ENCODE measurements at regions not wholly inside any gene's neighbourhood (a gene's known extent, or its start where the extent isn't known, plus 50 kb on each side); places are given as distances from the start of the nearest gene placed in this dataset.

DNA sequence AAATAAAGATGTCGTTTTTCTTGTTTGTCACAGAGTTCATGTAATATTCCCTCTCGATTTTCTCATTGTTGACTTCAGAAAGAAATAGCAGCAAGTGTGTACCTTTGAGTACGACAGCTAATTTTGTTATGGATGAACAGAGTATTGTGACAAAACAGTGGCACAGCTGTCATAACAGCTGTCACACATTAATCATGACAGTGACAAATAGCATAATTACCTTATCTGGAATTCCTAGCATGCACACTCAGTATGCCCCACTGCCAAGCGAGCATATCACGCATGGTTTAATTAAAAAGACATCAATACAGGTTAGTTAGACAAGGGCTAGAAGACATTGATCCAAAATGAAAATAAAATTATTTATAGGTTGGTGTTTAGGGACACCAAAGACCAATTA, 375.1 kb downstream of the SPATA31D1 start:
- no peak overlapping the region for H3K27ac ChIP-seq (ENCODE audit: poor library complexity, severe bottlenecking)
- H3K9me3 ChIP-seq (ENCODE audit: severe bottlenecking): no peaks in the 10 kb centered on the region
- H3K36me3 ChIP-seq (ENCODE audit: low read depth): no peaks in the 10 kb centered on the region
- DNase-seq (ENCODE audit: low spot score) (no peak), ATAC-seq (ENCODE audit: low read depth) (no peak)
- no peaks in the 10 kb centered on the region for H3K4me1 ChIP-seq (ENCODE audit: insufficient read depth, poor library complexity, severe bottlenecking)
- no peak overlapping the region for H3K4me3 ChIP-seq (ENCODE audit: severe bottlenecking)
- TF ChIP-seq, protein P1, sequence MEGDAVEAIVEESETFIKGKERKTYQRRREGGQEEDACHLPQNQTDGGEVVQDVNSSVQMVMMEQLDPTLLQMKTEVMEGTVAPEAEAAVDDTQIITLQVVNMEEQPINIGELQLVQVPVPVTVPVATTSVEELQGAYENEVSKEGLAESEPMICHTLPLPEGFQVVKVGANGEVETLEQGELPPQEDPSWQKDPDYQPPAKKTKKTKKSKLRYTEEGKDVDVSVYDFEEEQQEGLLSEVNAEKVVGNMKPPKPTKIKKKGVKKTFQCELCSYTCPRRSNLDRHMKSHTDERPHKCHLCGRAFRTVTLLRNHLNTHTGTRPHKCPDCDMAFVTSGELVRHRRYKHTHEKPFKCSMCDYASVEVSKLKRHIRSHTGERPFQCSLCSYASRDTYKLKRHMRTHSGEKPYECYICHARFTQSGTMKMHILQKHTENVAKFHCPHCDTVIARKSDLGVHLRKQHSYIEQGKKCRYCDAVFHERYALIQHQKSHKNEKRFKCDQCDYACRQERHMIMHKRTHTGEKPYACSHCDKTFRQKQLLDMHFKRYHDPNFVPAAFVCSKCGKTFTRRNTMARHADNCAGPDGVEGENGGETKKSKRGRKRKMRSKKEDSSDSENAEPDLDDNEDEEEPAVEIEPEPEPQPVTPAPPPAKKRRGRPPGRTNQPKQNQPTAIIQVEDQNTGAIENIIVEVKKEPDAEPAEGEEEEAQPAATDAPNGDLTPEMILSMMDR (IDR thresholded peaks at IDR 0.05; ENCODE audit: poor library complexity, severe bottlenecking): no peak
- H3K27me3 ChIP-seq (ENCODE audit: insufficient read depth, poor library complexity, severe bottlenecking): no peaks in the 10 kb centered on the region

DNA sequence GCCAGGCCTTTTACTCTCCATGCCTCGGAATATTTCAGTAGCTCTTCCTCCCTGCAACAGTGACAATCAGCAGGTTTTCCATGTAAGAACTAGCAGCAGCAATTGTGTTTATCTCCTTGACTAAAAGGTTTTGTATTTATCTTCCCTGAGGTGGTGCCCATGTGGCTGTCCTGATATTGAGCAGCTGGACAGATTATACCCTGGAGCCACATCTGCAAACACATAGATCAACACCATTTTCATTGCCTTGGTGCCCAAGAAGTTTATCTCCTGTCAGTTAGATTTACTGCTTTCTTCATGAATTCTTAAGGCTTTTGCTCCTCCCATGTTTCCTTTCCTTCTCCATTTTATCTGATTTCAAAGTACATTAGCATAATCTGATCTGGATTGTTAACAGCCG, 378.4 kb downstream of the SPATA31D1 start:
- TF ChIP-seq, protein P1 (IDR thresholded peaks at IDR 0.05; ENCODE audit: poor library complexity, severe bottlenecking): no peak
- H3K27ac ChIP-seq (ENCODE audit: poor library complexity, severe bottlenecking): no peak overlapping the region

DNA sequence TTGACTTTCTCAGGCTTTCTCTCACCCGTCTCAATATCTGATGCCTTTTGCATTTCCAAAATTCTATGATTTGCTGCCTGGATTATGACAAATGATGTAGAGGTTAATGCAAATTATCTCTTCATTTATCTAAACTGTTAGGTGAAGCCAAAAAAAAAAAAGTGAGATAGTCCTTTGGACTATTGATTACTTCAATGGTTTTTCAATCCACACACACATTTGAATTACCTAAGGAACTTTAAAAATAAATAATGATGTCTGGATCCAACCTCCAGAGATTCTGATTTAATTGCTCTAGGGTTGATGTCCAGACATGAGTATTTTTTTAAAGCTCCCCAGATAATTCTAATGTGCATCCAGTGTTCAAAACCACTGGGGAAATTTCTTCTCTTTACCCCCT, 379.4 kb downstream of the SPATA31D1 start:
- H3K4me3 ChIP-seq (ENCODE audit: severe bottlenecking): no peak overlapping the region
- H3K27me3 ChIP-seq (ENCODE audit: insufficient read depth, poor library complexity, severe bottlenecking): no peaks in the 10 kb centered on the region
- H3K36me3 ChIP-seq (ENCODE audit: low read depth): no peaks in the 10 kb centered on the region
- TF ChIP-seq, protein P1 (IDR thresholded peaks at IDR 0.05; ENCODE audit: poor library complexity, severe bottlenecking): no peak
- DNase-seq (ENCODE audit: low spot score): no peak
- H3K4me1 ChIP-seq (ENCODE audit: insufficient read depth, poor library complexity, severe bottlenecking): no peaks in the 10 kb centered on the region
- H3K9me3 ChIP-seq (ENCODE audit: severe bottlenecking): no peaks in the 10 kb centered on the region
- ATAC-seq (ENCODE audit: low read depth): no peak
- no peak overlapping the region for H3K27ac ChIP-seq (ENCODE audit: poor library complexity, severe bottlenecking)

More for the DNA sequence above, 378.4 kb downstream of the SPATA31D1 start:
- no peak for ATAC-seq (ENCODE audit: low read depth)
- Histone ChIP-seq H3K9me3 (ENCODE audit: severe bottlenecking) (no peaks in the 10 kb centered on the region), H3K36me3 (ENCODE audit: low read depth) (no peaks in the 10 kb centered on the region), H3K27me3 (ENCODE audit: insufficient read depth, poor library complexity, severe bottlenecking) (no peaks in the 10 kb centered on the region), H3K4me3 (ENCODE audit: severe bottlenecking) (no peak overlapping the region), H3K4me1 (ENCODE audit: insufficient read depth, poor library complexity, severe bottlenecking) (no peaks in the 10 kb centered on the region)
- DNase-seq (ENCODE audit: low spot score): no peak

DNA sequence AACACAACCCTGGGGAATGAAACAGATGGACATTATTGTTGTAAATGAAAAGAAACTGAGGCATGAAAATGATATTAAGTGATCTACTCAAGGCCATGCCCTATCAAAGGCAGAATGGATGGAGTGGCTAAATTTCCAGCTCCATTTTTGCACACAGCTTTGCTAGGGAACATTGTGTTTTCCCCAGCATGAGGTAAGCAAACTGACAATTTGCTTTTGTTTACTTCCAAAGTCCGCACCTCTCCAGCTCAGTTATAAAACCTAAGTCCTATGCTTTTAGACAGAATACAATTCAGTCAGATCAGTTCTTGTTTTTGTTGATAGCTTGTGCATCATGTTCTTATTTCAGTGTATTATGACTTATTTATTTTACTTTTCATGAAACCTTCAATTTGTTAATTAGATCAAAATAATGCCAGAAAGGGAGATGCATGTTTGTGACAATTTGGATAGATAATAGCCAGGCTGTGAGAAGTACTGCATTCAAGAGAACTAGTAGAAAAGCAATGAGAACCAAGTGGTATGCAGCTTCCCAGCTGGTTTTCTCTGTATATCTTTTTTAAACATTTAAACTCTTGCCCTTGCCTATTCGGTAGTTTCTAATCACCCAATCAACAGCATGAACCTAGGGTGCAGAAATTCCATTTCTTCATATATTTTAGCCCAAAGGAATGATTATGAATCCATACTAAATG, 380.8 kb downstream of the SPATA31D1 start:
- Histone ChIP-seq H3K27me3 (ENCODE audit: insufficient read depth, poor library complexity, severe bottlenecking) (no peaks in the 10 kb centered on the region), H3K4me1 (ENCODE audit: insufficient read depth, poor library complexity, severe bottlenecking) (no peaks in the 10 kb centered on the region), H3K27ac (ENCODE audit: poor library complexity, severe bottlenecking) (no peak overlapping the region), H3K4me3 (ENCODE audit: severe bottlenecking) (no peak overlapping the region), H3K9me3 (ENCODE audit: severe bottlenecking) (no peaks in the 10 kb centered on the region), H3K36me3 (ENCODE audit: low read depth) (no peaks in the 10 kb centered on the region)
- ATAC-seq (ENCODE audit: low read depth) (no peak), DNase-seq (ENCODE audit: low spot score) (no peak)
- TF ChIP-seq, protein P1 (IDR thresholded peaks at IDR 0.05; ENCODE audit: poor library complexity, severe bottlenecking): no peak

DNA sequence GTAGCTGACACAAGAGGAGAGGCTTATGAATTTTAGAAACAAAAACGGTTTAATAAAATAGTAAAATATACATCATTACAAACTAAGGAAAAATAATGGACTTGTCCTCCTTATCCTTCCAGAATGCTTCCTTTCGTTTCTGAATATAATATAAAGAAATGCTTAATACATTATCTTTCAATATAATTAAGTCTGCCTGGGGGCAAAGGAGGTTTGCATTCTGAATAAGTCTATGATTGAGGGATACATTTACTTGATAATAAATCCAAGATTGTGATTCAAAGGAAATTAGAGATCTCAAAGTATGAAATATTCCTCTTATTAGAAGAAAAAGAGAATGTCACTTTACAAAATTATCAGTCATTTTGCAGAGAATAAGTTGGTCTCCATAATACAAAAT, 386.5 kb downstream of the SPATA31D1 start:
- Histone ChIP-seq H3K9me3 (ENCODE audit: severe bottlenecking) (no peaks in the 10 kb centered on the region), H3K27me3 (ENCODE audit: insufficient read depth, poor library complexity, severe bottlenecking) (no peaks in the 10 kb centered on the region), H3K27ac (ENCODE audit: poor library complexity, severe bottlenecking) (no peak overlapping the region), H3K4me3 (ENCODE audit: severe bottlenecking) (no peak overlapping the region), H3K4me1 (ENCODE audit: insufficient read depth, poor library complexity, severe bottlenecking) (no peaks in the 10 kb centered on the region), H3K36me3 (ENCODE audit: low read depth) (no peaks in the 10 kb centered on the region)
- ATAC-seq (ENCODE audit: low read depth): no peak
- no peak for DNase-seq (ENCODE audit: low spot score)
- TF ChIP-seq, protein P1 (IDR thresholded peaks at IDR 0.05; ENCODE audit: poor library complexity, severe bottlenecking): no peak

Measured in RWPE2 (cell line).